ENCODE measurements at regions not wholly inside any gene's neighbourhood (a gene's known extent, or its start where the extent isn't known, plus 50 kb on each side); places are given as distances from the start of the nearest gene placed in this dataset.
"Not testable (repeated sequence)": the region's sequence is repeated elsewhere in the genome, so short reads cannot be mapped to it uniquely, and the experiment has no call there.

DNA sequence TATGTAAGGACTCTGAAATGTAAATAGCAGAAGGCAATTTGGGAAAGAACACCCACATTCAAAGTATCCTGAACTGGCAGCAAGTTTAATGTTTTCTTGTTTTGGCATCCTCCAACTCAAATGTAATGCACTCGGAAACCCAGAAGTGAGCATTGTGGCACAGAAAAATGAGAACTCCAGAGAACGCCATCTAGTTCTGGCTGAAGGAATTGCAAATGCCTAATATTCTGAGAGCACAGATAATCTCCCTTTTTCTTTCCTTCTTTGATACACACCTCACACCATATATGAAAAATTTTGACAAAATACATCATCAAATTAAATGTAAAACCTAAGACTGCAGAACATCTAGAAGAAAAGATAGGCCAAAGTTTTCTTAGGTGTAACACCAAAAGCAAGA lies 52.1 kb downstream of the PWWP3B start:
- no peak for DNase-seq

DNA sequence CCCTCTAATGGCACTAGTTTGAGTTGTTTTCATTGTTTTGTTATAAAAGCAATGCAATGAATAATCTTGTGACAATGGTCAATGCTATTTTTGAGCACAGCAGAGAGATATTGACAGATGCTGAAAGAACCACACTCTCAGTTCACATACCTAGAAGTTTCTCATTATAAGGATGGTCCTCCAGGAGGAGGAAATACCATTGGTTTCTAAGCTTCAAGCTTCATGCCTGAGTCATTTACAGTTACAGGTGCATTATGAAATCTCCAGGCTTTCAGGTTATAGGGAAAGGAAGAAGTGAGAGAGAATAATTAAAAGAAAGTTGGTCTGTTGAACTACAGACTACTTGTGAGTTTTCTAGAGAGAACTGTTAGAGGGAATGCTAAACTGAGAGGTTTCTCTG lies 75.3 kb downstream of the PWWP3B start:
- no peak for DNase-seq

DNA sequence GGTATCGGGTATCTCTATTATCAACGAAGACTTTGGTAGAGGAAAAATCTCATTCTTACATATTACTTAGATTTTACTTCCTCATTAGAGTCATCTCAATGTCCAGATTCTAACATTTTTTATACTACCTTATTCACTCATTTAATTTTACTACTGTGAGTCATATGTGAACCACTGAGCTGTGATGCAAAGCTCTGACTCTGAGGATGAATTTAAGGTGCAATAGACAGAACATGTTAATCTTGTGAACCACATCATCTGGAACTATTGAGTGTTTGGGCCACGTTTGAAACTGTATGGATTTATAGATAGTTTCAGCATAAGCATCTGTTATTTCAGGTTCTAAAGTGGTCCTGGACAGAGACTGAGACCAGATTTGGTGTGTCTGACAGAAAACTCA lies 78.4 kb downstream of the PWWP3B start:
- DNase-seq = no peak

DNA sequence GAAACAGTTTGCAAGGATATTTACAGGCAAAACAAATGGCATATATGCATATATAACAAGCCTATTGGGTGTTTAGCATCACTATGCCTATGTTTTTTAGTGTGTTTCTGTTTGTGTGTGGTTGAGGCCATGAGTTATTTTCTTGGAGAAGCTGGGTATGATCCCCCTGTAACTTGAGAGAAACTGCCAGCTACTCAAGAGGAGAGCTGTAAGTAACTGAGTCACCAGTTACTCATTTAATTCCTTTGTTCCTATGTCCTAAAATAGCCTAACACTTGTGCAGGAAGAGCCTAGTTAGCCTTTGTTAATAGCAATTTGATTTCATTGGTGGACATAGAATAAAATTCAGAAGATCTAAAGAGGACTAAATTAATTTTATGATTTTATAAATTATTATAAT lies 79.1 kb downstream of the PWWP3B start:
- no peak for DNase-seq

DNA sequence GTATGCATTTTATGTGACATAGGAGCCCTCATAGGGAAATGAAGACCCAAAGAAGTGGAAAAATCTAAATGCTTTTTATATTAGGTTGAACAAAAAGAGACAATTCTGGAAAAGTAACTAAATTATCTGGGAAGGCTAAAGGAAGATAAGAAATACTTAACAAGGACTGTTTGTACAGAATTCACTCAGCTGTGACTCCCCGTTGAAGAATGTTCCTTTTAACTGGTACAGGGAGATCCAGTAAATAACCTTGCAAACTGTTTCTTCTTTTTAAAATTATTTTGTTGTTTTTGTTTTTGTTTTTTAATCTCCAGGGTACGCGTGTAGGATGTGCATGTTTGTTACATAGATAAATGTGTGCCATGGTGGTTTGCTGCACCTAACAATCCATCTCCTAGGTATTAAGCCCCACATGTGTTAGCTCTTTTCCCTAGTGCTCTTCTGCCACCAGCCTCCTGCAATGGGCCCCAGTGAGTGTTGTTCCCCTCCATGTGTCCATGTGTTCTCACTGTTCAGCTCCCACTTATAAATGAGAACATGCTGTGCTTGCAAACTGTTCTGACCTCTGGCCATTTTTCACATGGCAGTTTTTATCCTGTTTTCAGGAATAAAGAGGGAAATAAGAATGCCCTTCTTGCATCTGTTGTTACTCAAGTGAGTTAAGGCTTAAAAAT lies 81.7 kb downstream of the PWWP3B start:
- DNase-seq = no peak

DNA sequence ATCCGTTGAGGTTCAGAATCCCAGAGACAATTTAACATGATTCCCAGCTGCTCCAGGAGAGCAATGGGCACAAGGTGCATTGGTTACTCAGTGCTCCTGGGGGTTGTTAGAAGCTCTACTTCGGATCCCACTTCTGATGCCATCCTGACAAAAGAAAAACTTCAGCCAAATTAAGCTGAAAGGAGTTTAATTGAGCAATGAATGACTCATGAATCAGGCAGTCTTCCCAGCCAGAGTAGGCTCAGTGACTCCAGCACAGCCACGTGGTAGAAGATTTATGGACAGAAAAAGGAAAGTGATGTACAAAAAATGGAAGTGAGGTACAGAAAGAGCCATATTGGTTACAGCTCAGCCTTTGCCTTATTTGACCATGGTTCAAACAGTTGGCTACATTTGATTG lies 95.7 kb downstream of the PWWP3B start:
- no peak for DNase-seq

- not testable (repeated sequence) for DNase-seq
Observed at GRCh38 chrX:106273947-106274587, 106.0 kb downstream of the PWWP3B start.

DNA sequence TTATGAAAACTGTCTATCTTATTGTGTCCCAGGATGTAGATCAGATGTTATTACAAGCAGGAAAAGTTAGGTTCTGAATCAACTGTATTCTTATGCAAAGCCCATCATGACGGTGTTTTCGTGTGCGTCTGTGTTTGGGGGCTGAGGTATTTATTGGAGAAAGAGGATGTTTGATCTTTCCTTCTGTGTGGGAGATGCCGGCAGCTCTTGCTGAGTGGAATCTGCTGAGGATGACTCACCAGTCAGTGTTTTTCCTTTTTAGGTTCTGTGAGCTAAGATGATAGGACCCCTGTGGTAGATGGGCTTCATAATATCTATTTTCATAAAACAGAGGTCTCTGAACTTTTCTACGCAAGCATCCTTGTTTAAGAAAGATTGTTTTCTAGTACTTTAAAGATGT lies 107.1 kb downstream of the PWWP3B start:
- DNase-seq = not testable (repeated sequence)

DNA sequence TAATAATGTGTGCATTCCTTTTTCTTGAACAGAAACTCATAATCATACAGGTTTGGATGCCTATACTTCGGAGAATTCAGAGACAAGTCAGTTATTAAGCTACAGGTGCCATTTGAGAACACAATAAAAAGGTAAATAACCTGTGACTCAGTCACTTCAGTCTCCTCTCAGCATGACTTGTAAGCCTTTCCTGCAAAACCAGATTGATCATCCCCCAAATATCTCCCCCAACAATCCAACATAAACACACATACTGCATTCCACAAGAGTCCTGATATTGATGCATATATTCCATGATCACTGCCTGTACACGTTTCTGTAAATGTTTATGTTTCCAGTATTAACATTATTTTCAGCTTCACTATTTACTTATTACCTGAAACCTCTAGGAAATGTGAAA lies 110.8 kb downstream of the PWWP3B start:
- DNase-seq = no peak

DNA sequence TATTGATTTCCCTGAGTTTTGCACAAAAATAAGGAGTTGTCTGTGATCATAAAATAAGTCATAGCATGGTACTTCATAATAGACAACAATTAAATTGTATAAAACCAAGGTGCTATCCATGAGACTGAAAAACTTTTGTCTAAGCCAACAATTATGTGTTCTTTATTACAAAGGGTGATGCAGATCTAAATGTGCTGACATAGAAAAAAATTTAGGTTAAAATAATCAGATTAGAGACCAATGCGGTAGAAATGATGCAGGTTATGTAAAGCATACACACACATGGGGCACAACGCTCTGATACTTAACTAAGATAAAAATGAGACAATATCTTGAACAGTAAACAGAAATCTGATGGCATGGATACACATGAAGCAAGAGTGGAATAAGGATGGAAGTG lies 113.3 kb downstream of the PWWP3B start:
- DNase-seq = no peak

DNA sequence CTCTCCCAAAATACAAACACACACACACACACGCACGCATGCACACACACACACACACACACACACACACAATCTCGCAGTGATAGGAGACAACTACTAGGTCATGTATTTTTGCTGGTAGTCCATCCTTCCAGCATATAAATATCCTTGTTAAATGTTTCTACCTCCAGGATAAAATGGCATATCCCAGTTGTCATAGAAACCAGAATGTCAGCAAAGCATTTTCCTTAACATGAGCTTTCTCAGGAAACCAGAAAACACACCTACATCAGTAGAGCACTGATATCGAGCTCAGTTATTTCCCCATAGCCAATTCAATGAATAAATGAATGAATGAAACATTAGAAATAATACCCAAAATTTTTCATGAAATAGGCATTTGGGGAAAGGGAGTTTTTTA lies 115.7 kb downstream of the PWWP3B start:
- DNase-seq = no peak

DNA sequence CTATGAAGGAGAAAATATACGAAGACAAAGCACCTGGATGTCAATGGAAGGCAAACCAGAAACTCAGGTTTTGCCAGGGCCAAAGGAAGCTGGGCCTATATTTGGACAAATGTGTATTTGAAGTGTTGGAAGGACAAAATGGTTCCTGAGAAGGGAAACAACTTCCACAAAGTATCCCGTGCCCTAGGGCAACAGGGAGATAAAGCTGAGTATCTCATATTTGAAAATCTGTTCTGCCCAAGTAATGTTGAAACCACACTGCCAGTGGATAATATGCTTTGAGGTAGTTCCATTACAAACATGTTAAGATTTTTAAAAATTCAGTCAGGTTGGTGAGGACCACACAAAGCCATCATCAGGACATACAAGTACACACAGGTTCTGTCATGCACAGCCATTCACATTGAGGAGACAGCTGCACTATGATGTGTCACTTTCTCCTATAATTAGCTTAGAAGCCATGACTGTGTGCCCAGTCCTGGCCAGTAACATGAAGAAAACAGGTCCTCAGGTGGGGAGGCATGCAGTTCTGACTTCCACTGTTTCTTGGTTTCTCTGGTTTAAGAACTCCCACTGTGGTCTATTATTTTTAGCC lies 116.4 kb downstream of the PWWP3B start:
- DNase-seq = no peak

DNA sequence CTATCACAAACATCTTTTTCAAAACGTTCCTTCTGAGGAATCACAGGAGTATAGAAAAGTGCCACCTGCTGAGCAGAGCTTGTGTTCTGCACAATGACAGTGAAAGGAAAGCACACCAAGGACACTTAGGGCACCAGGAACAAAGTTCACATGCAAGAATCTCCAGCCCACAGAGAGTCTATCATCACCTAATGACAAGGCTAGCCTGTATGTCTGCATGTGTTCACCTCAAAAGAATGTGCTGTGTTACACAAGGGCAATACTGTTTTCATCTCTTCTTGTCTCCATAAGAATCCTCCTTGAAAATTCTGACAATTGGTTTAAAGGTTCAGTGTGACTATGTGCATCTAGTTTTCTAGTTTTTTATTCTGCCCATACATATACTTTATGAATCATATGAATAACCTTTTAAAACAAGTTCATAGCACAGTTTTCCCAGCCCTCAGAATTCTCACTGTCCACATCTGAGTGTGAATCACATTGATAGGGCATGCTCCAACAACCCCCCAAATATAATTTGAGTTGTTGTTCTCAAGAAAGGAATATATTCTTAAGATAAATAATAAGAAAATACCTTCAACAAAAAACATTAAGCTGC lies 118.0 kb downstream of the PWWP3B start:
- no peak for DNase-seq

DNA sequence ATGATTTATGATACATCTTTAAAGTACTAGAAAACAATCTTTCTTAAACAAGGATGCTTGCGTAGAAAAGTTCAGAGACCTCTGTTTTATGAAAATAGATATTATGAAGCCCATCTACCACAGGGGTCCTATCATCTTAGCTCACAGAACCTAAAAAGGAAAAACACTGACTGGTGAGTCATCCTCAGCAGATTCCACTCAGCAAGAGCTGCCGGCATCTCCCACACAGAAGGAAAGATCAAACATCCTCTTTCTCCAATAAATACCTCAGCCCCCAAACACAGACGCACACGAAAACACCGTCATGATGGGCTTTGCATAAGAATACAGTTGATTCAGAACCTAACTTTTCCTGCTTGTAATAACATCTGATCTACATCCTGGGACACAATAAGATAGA lies 122.7 kb downstream of the PWWP3B start:
- not testable (repeated sequence) for DNase-seq

- DNase-seq = not testable (repeated sequence)
Observed at GRCh38 chrX:106291779-106292390, 123.8 kb downstream of the PWWP3B start.

DNA sequence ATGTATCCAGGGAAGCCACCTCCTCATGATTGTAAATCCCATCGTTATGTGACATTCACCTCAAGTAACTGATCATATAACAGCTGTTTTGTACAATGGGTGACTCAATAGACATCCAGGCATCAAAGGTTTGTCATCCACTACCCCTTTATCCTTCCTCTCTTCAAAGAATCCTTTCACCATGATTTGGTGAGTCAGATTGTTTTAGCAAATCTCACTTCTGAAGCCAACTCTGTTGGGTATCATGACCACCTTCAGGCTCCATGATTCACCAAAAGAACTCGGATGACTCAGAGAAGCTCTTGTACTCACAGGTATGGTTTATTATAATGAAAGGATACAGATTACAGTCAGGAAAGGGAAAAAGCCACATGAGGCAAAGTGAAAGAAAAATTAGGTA lies 132.1 kb downstream of the PWWP3B start:
- DNase-seq = no peak

DNA sequence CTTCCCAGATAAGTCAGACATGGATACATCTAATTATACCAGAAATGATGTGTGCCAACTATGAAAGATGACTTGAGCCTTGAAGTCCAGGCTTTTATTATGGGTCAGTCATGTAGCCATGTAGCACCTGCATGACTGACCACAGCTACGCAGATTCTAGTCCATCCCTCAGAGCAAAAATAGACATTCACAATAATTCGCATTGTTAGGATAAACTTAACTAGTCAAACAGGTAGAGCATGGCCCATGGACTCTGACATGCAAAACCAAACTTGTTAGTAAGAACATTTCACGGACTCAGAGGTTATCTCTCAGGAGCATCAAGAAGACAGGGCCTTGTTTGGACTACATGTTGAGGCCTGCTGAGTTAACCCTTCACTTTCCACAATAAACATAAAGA lies 132.6 kb downstream of the PWWP3B start:
- DNase-seq = no peak

DNA sequence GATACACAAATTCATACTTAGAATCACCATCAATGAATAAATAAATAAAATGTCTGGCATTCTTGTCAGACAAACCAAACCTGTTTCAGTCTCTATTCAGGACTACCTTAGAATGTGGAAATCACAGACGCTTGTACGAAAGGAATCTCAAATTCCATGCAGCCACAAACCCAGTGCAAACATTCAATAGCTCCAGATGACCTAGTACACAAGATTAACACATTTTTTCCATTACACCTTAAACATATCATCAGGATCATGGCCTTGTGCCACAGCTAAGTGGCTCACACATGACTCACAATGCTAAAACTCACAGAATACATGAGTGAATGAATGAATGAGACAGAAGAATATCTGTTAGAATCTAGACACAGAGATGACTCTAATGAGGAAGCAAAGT lies 134.2 kb downstream of the PWWP3B start:
- no peak for DNase-seq

DNA sequence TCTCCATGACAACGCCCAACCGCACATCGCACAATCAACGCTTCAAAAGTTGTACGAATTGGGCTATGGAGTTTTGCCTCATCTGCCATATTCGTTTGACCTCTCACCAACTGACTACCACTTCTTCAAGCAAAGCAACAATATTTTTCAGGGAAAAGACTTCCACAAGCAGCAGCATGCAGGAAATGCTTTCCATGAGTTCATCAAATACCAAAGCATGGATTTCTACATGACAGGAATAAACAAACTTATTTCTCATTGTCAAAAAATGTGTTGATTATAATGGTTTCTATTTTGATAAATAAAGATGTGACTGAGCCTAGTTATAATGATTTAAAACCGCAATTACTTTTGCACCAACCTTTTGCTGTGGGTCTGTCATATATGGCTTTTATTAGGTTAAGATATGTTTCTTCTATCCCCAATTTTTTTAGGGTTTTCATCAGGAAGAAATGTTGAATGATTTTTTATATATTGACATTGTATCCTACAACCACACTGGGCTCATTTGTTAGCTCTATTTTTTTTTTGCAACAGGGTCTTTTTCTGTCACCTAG lies 138.4 kb downstream of the PWWP3B start:
- no peak for DNase-seq

DNA sequence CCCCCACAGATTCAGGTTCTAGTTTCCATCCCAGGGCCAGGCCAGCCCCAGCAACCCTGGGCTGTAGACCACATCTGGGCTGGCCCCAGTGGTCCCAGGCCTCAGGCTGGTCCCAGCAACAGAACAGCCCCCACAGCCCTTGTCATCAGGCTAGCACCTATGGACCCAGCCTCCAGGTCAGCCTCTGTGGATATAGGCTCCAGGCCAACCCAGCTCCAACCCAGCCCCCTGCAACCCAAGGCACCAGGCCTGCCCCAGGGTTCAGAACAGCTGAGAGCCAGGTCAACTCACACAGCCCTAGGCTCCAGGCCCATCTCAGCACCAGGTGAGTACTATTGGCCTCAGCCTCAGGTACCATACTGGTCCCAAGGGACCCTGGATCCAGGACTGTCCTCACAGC lies 155.3 kb downstream of the PWWP3B start:
- DNase-seq = no peak

DNA sequence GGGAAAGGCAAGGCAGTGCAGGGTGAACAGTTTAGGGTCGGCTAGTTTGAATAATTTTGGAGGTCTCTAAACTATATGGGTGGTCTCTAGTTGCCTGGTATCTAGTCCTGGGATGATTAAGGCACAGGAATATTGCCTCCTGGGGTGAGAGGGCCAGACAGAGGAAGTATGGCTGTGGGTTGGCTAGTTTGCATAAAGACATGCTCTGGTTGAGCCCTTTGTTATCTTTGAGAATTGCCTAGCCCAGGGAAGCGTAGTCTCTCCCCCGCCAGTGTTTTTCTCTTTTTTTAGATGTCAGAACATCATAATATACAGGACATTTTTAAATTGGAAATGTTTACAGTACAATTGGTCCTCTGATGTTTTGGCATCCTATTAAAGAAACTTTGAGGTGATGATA lies 163.5 kb downstream of the PWWP3B start:
- DNase-seq = no peak

GRCh38 chrX:106341823-106342222 lies 173.7 kb downstream of the PWWP3B start:
- no peak for DNase-seq

DNA sequence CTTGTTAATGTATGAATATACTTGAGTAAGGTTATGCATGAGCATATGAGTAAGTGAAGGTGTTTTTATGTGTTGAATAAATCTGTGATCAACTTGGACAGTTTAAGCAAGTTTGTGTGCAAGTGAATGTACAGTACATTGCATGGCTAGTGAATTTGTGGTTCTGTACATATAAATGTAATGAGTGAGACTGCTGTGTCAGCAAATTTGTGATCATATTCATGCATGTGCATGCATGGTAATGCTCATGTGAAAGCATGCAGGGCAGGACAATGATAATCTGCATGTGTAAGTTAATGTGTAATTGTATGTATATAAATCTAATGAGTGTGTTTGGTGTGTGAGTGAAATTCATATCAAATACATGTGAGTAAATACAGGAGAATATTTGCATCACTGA lies 188.5 kb downstream of the PWWP3B start:
- DNase-seq = no peak

All from activated CD4-positive, CD25-positive, alpha-beta regulatory T cell (primary cell).